ENCODE measurements at regions not wholly inside any gene's neighbourhood (a gene's known extent, or its start where the extent isn't known, plus 50 kb on each side); places are given as distances from the start of the nearest gene placed in this dataset.

DNA sequence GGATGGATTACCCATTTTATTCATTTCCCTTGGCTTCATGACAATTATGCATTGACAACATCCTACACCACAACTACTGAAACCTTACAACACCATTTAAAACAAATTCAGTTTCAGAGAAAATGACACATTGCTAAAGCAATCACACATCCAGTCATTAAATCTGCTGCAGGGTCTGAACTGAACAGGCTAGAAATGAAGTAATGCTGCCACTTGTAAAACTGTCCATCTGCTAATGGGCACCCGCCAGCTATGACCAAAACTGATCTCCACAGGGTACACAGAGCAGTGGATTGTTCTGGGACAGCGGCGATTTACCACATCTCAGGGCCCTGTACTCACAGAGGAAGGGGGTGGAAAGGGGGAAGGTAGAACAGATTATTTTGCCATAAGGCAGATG, 172.9 kb upstream of the FBXL4 start:
- no peak overlapping the region for H3K4me3 ChIP-seq (ENCODE audit: insufficient read length, low read depth)
- no peaks in the 10 kb centered on the region for H3K36me3 ChIP-seq (ENCODE audit: insufficient read depth, insufficient read length, low read length)
- no peaks in the 10 kb centered on the region for H3K27me3 ChIP-seq (ENCODE audit: insufficient read depth, insufficient read length)
- no peaks in the 10 kb centered on the region for H3K9me3 ChIP-seq (ENCODE audit: insufficient read depth, low read length)
- no peak overlapping the region for H3K9ac ChIP-seq (ENCODE audit: insufficient read length, low read depth)
- DNase-seq (ENCODE audit: low read depth, low spot score) = no peak
- TF ChIP-seq SUZ12 (IDR thresholded peaks at IDR 0.05; ENCODE audit: extremely low read depth, insufficient read depth, insufficient read length) (no peak), YY1 (IDR thresholded peaks at IDR 0.05; ENCODE audit: insufficient read depth, insufficient read length) (no peak), ZNF274 (IDR thresholded peaks at IDR 0.05; ENCODE audit: low read depth, low read length) (no peak)
- H3K4me1 ChIP-seq (ENCODE audit: insufficient read depth, insufficient read length) = no peaks in the 10 kb centered on the region

DNA sequence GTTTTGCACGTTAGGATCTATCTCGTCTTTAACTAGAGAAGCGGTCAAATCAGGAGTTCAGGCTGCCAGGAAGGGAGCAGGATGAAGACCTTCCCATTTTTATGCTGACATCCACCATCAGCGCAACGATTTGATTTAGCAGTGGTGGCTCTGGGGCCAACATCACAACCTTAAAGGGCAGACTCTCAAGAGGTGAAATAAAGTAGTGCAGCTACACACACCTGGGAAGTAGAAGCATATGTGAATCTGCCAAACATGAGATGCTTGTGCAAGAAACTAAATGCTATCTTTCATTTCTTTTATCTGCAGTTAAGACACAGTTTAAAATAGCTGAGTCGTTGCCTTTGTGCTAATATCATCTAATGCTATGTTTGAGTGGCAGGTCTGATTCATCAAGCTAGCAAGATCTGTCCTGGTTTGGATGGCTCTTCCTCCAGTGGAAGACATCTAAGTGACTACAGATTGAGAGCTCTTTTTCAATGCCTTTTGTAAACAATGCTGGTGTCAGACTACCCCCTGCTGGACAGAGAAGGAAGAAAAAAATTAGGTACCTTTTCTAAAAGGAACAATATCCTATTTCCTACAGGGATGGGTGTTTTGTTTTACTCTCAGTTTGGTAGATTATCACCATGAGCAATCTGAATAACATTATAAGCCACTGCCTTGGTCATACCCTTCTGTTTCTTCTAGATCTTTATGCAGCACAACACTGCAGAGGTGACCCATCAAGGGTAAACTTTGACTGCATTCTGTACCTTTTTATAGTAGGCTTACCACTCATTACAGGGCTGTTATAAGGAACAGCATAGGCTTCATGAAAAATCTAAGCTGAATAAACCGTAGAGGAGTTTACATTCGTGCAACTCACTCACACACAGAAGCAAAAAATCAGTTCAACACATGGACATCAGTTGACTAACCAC, 171.6 kb upstream of the FBXL4 start:
- Histone ChIP-seq H3K27me3 (ENCODE audit: insufficient read depth, insufficient read length) (no peaks in the 10 kb centered on the region), H3K9ac (ENCODE audit: insufficient read length, low read depth) (no peak overlapping the region), H3K36me3 (ENCODE audit: insufficient read depth, insufficient read length, low read length) (no peaks in the 10 kb centered on the region), H3K4me1 (ENCODE audit: insufficient read depth, insufficient read length) (no peaks in the 10 kb centered on the region), H3K4me3 (ENCODE audit: insufficient read length, low read depth) (no peak overlapping the region), H3K9me3 (ENCODE audit: insufficient read depth, low read length) (no peaks in the 10 kb centered on the region)
- TF ChIP-seq ZNF274 (IDR thresholded peaks at IDR 0.05; ENCODE audit: low read depth, low read length) (no peak), SUZ12 (IDR thresholded peaks at IDR 0.05; ENCODE audit: extremely low read depth, insufficient read depth, insufficient read length) (no peak)
- DNase-seq (ENCODE audit: low read depth, low spot score) = peak; percentile 39

DNA sequence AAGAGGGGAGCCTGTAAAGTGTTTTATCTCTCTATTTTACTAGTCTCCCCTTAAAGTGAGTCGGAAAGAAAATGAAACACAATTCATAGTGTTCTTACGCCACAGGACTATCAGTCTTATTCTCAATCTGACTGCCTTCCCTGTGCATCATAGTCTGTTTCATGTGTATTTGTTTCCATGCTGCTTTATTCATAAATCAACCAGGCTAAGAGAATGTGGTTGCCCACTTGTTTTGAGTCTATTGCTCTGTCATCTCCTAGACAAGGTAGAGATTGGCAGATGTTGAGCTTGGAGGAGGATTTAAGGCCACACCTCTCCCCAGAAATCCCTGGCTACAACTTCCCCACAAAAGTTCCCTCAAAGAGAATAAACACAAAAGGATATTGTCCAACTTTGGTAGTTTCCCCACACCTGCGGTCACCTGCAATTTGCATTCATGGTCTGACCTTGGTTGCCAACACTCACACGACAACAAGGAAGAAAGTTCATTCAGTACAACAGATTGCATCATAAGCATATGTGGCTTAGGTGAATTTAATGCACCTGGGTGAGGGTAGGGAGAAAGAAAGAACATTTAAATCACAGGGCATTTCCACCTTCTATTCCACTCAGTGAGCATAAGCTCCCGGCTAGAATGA, 167.1 kb upstream of the FBXL4 start:
- no peaks in the 10 kb centered on the region for H3K4me1 ChIP-seq (ENCODE audit: insufficient read depth, insufficient read length)
- no peak overlapping the region for H3K4me3 ChIP-seq (ENCODE audit: insufficient read length, low read depth)
- H3K9me3 ChIP-seq (ENCODE audit: insufficient read depth, low read length) = no peaks in the 10 kb centered on the region
- TF ChIP-seq ZNF274 (IDR thresholded peaks at IDR 0.05; ENCODE audit: low read depth, low read length) (no peak), SUZ12 (IDR thresholded peaks at IDR 0.05; ENCODE audit: extremely low read depth, insufficient read depth, insufficient read length) (no peak), YY1 (IDR thresholded peaks at IDR 0.05; ENCODE audit: insufficient read depth, insufficient read length) (no peak)
- H3K36me3 ChIP-seq (ENCODE audit: insufficient read depth, insufficient read length, low read length) = no peaks in the 10 kb centered on the region
- H3K9ac ChIP-seq (ENCODE audit: insufficient read length, low read depth) = no peak overlapping the region
- H3K27me3 ChIP-seq (ENCODE audit: insufficient read depth, insufficient read length) = no peaks in the 10 kb centered on the region
- DNase-seq (ENCODE audit: low read depth, low spot score) = no peak

DNA sequence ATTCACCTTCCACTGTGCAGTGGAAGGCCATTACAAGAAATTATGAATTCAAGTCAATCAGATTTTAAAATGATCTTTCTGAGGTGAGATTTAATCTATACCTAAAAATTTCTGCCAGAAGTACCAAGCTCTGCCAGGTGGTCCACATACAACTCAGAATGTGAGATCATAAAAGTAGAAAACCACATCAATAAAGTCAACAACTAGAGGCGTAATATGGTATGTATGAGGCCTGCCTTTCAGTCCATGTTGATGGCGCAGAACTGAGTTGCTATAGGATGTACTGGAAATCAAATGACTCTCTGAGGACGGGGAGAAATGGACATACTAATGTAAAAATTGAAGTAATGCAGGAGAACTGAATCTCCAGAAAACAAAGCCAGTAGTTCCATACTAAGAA, 163.8 kb upstream of the FBXL4 start:
- Histone ChIP-seq H3K9me3 (ENCODE audit: insufficient read depth, low read length) (no peaks in the 10 kb centered on the region), H3K4me1 (ENCODE audit: insufficient read depth, insufficient read length) (no peaks in the 10 kb centered on the region), H3K9ac (ENCODE audit: insufficient read length, low read depth) (no peak overlapping the region), H3K4me3 (ENCODE audit: insufficient read length, low read depth) (no peak overlapping the region), H3K27me3 (ENCODE audit: insufficient read depth, insufficient read length) (no peaks in the 10 kb centered on the region), H3K36me3 (ENCODE audit: insufficient read depth, insufficient read length, low read length) (no peaks in the 10 kb centered on the region)
- no peak for DNase-seq (ENCODE audit: low read depth, low spot score)
- TF ChIP-seq ZNF274 (IDR thresholded peaks at IDR 0.05; ENCODE audit: low read depth, low read length) (no peak), SUZ12 (IDR thresholded peaks at IDR 0.05; ENCODE audit: extremely low read depth, insufficient read depth, insufficient read length) (no peak), YY1 (IDR thresholded peaks at IDR 0.05; ENCODE audit: insufficient read depth, insufficient read length) (no peak)

DNA sequence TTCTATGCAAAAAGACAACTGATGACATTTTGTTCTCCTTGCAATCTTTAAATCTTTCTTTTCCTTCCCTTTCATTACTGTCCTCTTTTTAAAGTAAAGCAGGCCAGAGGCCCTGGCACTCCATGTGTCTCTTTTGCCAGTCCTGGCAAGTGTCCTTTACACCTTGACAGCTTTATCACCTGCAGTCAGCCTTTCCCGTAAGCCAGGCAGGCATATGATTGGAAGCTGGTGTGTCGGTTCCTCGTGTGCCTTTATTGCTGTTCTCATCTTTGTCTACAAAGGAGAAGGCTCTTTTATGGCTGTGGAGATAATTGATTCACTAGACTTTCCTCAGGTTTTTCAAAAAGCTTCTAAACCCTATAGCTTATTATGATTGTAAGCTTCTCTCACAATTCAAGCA, 162.3 kb upstream of the FBXL4 start:
- H3K4me1 ChIP-seq (ENCODE audit: insufficient read depth, insufficient read length) = no peaks in the 10 kb centered on the region
- no peak for TF ChIP-seq ZNF274 (IDR thresholded peaks at IDR 0.05; ENCODE audit: low read depth, low read length)
- H3K36me3 ChIP-seq (ENCODE audit: insufficient read depth, insufficient read length, low read length) = no peaks in the 10 kb centered on the region
- no peaks in the 10 kb centered on the region for H3K27me3 ChIP-seq (ENCODE audit: insufficient read depth, insufficient read length)
- DNase-seq (ENCODE audit: low read depth, low spot score) = no peak
- no peak overlapping the region for H3K4me3 ChIP-seq (ENCODE audit: insufficient read length, low read depth)
- H3K9me3 ChIP-seq (ENCODE audit: insufficient read depth, low read length) = no peaks in the 10 kb centered on the region
- H3K9ac ChIP-seq (ENCODE audit: insufficient read length, low read depth) = no peak overlapping the region

DNA sequence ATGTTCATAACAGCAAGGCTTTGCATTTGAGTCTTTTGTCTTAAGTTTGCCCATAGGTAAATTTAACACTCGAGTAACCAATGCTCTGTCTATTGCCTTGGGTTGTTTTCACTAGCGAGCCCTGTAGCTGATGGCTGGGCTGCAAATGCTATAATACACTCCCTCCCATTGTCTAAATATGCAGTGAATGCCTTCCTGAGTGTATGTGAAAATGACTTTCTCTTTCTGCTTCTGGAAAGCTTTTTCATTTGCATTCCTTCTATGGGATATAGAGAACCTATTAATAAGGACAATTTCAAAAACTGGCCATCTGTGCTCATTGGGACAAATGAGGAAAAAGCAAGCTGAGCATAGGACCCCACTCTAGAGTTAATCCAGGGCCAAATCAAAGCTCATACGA, 156.5 kb upstream of the FBXL4 start:
- Histone ChIP-seq H3K4me1 (ENCODE audit: insufficient read depth, insufficient read length) (no peaks in the 10 kb centered on the region), H3K9me3 (ENCODE audit: insufficient read depth, low read length) (no peaks in the 10 kb centered on the region), H3K9ac (ENCODE audit: insufficient read length, low read depth) (no peak overlapping the region), H3K36me3 (ENCODE audit: insufficient read depth, insufficient read length, low read length) (no peaks in the 10 kb centered on the region), H3K27me3 (ENCODE audit: insufficient read depth, insufficient read length) (no peaks in the 10 kb centered on the region), H3K4me3 (ENCODE audit: insufficient read length, low read depth) (no peak overlapping the region)
- TF ChIP-seq YY1 (IDR thresholded peaks at IDR 0.05; ENCODE audit: insufficient read depth, insufficient read length) = no peak
- no peak for TF ChIP-seq SUZ12 (IDR thresholded peaks at IDR 0.05; ENCODE audit: extremely low read depth, insufficient read depth, insufficient read length)
- TF ChIP-seq ZNF274 (IDR thresholded peaks at IDR 0.05; ENCODE audit: low read depth, low read length) = no peak
- no peak for DNase-seq (ENCODE audit: low read depth, low spot score)

DNA sequence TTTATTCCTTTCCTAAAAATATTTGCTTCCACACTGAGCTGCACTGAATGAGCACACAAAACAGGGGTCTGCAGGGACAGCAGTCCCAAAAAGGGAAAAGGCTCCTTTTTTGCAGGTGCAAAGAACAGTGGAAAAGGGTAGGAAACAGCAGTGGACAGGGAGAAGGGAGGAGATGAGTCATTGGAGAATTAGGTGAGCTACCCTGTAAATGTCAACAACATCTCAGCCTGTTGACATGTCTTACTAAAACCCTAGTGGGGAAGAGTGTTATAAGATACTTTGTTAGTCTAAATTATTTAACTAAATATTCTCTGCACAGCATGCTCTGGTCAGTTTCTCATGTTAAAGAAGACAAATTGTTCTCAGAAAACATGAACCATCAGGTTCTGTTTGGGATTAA, 151.5 kb upstream of the FBXL4 start:
- DNase-seq (ENCODE audit: low read depth, low spot score) = no peak
- no peaks in the 10 kb centered on the region for H3K36me3 ChIP-seq (ENCODE audit: insufficient read depth, insufficient read length, low read length)
- no peak overlapping the region for H3K4me3 ChIP-seq (ENCODE audit: insufficient read length, low read depth)
- H3K9me3 ChIP-seq (ENCODE audit: insufficient read depth, low read length) = no peaks in the 10 kb centered on the region
- no peaks in the 10 kb centered on the region for H3K27me3 ChIP-seq (ENCODE audit: insufficient read depth, insufficient read length)
- no peak for TF ChIP-seq ZNF274 (IDR thresholded peaks at IDR 0.05; ENCODE audit: low read depth, low read length)
- TF ChIP-seq SUZ12 (IDR thresholded peaks at IDR 0.05; ENCODE audit: extremely low read depth, insufficient read depth, insufficient read length) = no peak
- no peak for TF ChIP-seq YY1 (IDR thresholded peaks at IDR 0.05; ENCODE audit: insufficient read depth, insufficient read length)
- H3K4me1 ChIP-seq (ENCODE audit: insufficient read depth, insufficient read length) = no peaks in the 10 kb centered on the region
- H3K9ac ChIP-seq (ENCODE audit: insufficient read length, low read depth) = no peak overlapping the region
